ENCODE measurements at regions not wholly inside any gene's neighbourhood (a gene's known extent, or its start where the extent isn't known, plus 50 kb on each side); places are given as distances from the start of the nearest gene placed in this dataset.

GRCh38 chrX:39499996-39500395 lies 597.8 kb downstream of the BCOR start:
- TF ChIP-seq CTCF (IDR thresholded peaks at IDR 0.05) (no peak), POLR2A (IDR thresholded peaks at IDR 0.05) (no peak)

Measured in thyroid gland (tissue), 4 donors.